HUES6 (cell line): ENCODE measurements at regions not wholly inside any gene's neighbourhood (a gene's known extent, or its start where the extent isn't known, plus 50 kb on each side); places are given as distances from the start of the nearest gene placed in this dataset.

Source experiments
- H3K27ac ChIP-seq: 2 replicates; pipeline ENCODE4 v1.7.0; 2013; ENCODE audit warnings: low read depth, mild to moderate bottlenecking, low read length, inconsistent platforms
- H3K27me3 ChIP-seq: 2 replicates; pipeline ENCODE4 v1.6.1; 2013; ENCODE audit warnings: low read length; ENCODE audit not compliant: control insufficient read depth, insufficient read depth
- H3K36me3 ChIP-seq: 2 replicates; pipeline ENCODE4 v1.6.1; 2013; ENCODE audit warnings: low read length; ENCODE audit not compliant: control insufficient read depth, insufficient read depth
- H3K4me1 ChIP-seq: 2 replicates; pipeline ENCODE4 v1.6.1; 2013; ENCODE audit warnings: low read length; ENCODE audit not compliant: control insufficient read depth, insufficient read depth
- H3K4me3 ChIP-seq: 2 replicates; pipeline ENCODE4 v1.5.1; 2013; ENCODE audit warnings: low read depth, low read length
- H3K9ac ChIP-seq: one replicate; pipeline ENCODE4 v1.6.1; 2013; ENCODE audit warnings: mild to moderate bottlenecking, low read length
- H3K9me3 ChIP-seq: 2 replicates; pipeline ENCODE4 v1.6.1; 2013; ENCODE audit warnings: low read depth, low read length; ENCODE audit not compliant: control insufficient read depth, insufficient read depth

DNA sequence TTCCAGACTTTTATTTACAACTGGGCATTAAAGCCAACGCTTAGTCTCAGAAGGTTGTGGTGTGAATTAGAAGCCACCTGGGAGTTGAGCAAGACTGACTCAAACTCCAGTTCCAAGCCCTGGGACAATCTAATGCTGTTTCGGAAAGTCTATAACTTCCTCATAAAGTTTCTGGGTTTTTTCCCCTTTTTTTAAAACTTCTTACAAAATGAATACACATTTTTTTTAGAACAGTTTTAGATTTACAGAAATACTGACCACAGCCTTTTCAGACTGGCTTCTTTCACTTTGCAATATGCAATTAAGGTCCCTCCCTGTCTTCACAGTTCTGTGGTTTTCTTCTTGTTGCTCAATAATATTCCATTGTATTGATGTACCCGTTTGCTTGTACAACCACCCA is 115.9 kb upstream of the TWIST2 start:
- Histone ChIP-seq H3K36me3 (no peaks in the 10 kb centered on the region), H3K9ac (no peak overlapping the region), H3K4me1 (no peaks in the 10 kb centered on the region), H3K4me3 (no peak overlapping the region), H3K27me3 (no peaks in the 10 kb centered on the region), H3K9me3 (no peaks in the 10 kb centered on the region), H3K27ac (no peak overlapping the region)

DNA sequence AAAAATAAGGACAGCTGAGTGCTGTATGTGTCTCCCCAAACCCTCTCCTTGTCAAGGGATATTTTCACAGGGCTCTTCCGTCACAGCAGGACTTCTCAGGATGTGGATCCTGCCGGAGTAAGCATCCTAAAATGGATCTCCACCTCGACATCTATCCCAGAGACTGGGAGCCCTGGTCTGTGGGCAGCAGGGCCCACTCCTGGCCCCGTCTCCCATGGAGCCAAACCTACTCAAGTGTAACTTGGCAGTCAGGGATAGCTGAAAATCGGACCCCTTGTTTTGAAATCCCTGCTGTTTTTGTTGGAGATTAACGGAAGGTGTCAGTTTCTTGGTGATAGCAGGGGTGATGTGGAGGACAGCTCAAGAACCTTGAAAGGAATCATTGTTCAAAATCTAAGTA is 109.0 kb upstream of the TWIST2 start:
- Histone ChIP-seq H3K4me3 (no peak overlapping the region), H3K27ac (no peak overlapping the region), H3K9me3 (peaks cover 5% of the 10 kb centered on the region; the same call in 1 of the 2 replicates), H3K4me1 (no peaks in the 10 kb centered on the region; the same call in 1 of the 2 replicates), H3K27me3 (no peaks in the 10 kb centered on the region), H3K9ac (no peak overlapping the region), H3K36me3 (no peaks in the 10 kb centered on the region)

DNA sequence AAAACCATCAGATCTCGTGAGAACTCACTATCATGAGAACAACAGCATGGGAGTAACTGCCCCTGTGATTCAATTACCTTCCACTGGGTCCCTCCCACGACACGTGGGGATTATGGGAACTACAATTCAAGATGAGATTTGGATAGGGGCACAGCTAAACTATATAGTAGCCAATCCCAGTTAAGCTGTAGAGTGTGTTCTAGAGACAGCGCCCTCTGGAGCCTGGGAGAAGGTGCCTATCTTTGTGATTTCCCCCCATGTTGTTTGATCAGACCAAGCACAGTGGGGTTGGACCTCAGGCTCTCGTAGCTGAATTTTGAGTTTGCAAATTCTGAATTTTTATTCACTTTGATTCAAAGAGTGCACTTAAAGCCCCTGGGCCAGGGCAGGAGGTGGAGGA is 108.2 kb upstream of the TWIST2 start:
- Histone ChIP-seq H3K9me3 (peaks cover 5% of the 10 kb centered on the region; the same call in 1 of the 2 replicates), H3K4me1 (no peaks in the 10 kb centered on the region; the same call in 1 of the 2 replicates), H3K36me3 (no peaks in the 10 kb centered on the region), H3K9ac (no peak overlapping the region), H3K27ac (no peak overlapping the region), H3K4me3 (no peak overlapping the region), H3K27me3 (no peaks in the 10 kb centered on the region)

DNA sequence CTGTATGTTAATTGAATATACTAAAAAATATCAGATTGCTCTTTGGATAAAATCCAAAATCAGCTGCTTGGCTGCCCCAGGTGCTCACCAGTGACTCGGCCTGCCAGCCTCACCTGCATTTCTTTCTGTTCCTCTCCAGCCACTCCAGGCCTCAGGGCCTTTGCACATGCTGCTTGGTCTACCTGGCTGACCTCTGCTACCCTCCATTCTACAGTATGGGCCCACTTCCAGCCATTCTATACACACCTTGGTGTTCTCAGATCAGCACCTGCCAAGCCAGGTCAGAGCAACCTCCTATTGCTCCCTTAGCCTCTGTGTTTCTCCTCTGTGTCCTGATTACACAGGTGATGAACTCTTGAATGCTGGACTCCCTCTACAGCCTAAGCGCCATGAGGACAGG is 106.6 kb upstream of the TWIST2 start:
- Histone ChIP-seq H3K9ac (no peak overlapping the region), H3K4me1 (no peaks in the 10 kb centered on the region; the same call in 1 of the 2 replicates), H3K36me3 (no peaks in the 10 kb centered on the region), H3K9me3 (peaks cover 5% of the 10 kb centered on the region; the same call in 1 of the 2 replicates), H3K27me3 (no peaks in the 10 kb centered on the region), H3K27ac (no peak overlapping the region), H3K4me3 (no peak overlapping the region)

DNA sequence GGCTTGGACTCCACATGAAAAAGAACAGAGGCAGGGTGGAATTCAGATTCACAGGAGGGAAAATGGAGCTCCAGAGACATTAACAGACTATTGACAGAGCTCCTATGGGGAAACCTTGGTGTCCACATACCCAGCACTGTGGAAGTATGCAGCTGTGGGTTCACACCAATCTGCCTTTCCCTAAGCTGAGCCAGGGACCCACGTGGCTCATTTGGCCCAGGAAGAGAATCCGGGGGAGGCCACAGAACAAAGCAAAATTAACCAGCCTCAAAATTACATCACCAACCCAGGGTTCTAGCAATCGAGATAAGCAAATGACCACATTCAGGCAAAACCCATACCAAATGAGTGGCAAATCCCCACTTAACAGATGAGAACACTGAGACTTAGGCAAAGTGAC is 105.8 kb upstream of the TWIST2 start:
- H3K4me1 ChIP-seq: no peaks in the 10 kb centered on the region; the same call in 1 of the 2 replicates
- H3K27me3 ChIP-seq: peaks cover 5% of the 10 kb centered on the region; the same call in 1 of the 2 replicates
- H3K27ac ChIP-seq: no peak overlapping the region

DNA sequence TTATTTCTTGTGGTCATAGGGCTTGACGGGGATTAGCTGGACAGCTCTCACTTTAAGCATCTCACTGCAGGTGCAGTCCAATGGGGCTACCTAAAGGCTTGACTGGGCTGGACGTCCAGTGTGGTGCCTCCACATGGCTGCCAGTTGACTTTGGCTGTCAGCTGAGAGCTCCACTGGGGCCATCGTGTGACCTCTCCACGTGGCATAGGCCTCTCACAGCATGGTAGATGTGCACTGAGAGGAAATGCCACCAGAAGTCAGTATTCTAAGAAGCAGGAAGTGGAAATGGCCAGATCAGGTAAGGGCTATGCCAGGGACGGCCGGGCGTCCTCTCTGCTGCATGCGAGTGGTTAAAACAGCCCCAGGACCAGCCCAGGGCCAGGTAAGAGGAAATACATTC is 105.2 kb upstream of the TWIST2 start:
- H3K4me3 ChIP-seq: no peak overlapping the region
- H3K27ac ChIP-seq: no peak overlapping the region
- no peaks in the 10 kb centered on the region for H3K36me3 ChIP-seq
- peaks cover 3% of the 10 kb centered on the region; the same call in 1 of the 2 replicates for H3K9me3 ChIP-seq
- H3K9ac ChIP-seq: no peak overlapping the region
- peaks cover 5% of the 10 kb centered on the region; the same call in 1 of the 2 replicates for H3K27me3 ChIP-seq
- H3K4me1 ChIP-seq: no peaks in the 10 kb centered on the region; the same call in 1 of the 2 replicates

More for the DNA sequence above, 105.8 kb upstream of the TWIST2 start:
- Histone ChIP-seq H3K9ac (no peak overlapping the region), H3K4me3 (no peak overlapping the region), H3K9me3 (peaks cover 5% of the 10 kb centered on the region; the same call in 1 of the 2 replicates), H3K36me3 (no peaks in the 10 kb centered on the region)

DNA sequence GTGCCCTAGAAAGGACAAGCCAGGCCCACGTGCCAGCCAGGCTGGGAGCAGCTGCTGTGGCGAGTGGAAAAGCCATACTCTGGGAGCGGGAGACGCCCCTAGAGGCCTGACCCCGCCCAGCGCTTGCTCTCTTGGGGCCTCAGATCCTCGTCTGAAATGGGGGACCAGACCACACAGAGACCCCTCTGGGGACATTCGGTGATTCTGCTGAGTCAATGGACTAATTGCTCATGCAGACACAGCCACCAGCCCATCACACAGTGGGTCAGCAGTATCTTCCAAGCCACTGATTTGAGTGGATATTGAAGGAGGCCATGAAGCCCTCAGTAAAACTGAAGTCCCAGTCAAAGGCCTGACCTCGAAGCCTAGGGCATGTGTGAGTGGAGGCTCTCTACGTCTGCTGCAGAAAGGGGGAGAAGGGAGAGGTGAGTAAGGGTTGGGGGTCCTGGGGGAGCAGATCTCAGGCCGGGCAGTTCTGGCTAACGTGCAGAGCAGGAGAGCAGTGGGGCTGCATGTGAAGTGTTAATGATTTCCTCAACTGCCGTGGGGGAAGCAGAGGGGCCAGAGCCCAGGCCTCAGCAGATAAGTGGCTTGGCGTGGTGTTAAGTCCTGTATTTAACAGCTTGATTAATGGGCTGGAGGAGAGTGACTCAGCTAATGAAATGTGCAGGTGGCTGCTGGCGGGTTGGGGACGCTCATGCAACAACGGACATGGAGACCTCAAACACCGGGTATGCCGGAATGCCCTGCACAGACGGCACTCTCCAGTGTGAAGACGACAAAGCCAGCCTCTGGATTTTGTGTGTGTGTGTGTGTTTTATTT is 104.4 kb upstream of the TWIST2 start:
- Histone ChIP-seq H3K36me3 (no peaks in the 10 kb centered on the region), H3K27ac (no peak overlapping the region), H3K9me3 (no peaks in the 10 kb centered on the region), H3K9ac (no peak overlapping the region), H3K4me3 (no peak overlapping the region), H3K27me3 (peaks cover 5% of the 10 kb centered on the region; the same call in 1 of the 2 replicates), H3K4me1 (no peaks in the 10 kb centered on the region; the same call in 1 of the 2 replicates)

DNA sequence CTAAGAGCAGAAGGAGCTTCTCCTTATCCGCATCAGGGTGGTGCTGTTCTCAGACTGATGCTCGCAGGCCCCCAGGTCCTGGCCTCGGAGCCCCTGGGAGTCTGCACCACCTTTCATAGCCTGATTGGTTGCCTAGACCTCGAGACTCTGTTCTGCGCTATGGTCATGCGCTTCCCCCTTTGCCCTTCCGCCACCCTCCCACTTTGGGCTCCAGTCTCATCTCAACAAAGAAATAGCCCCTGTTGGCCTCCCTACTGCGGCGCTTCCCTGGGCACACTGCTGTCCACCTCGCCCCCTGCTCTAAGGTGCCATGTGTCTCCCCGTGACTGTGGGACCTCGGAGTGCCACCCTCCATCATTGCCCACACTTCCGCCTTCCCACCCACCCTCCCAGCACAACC is 102.9 kb upstream of the TWIST2 start:
- no peaks in the 10 kb centered on the region; the same call in 1 of the 2 replicates for H3K4me1 ChIP-seq
- no peak overlapping the region for H3K9ac ChIP-seq
- no peak overlapping the region for H3K4me3 ChIP-seq
- no peaks in the 10 kb centered on the region for H3K9me3 ChIP-seq
- H3K36me3 ChIP-seq: no peaks in the 10 kb centered on the region
- peaks cover 5% of the 10 kb centered on the region; the same call in 1 of the 2 replicates for H3K27me3 ChIP-seq
- no peak overlapping the region for H3K27ac ChIP-seq

DNA sequence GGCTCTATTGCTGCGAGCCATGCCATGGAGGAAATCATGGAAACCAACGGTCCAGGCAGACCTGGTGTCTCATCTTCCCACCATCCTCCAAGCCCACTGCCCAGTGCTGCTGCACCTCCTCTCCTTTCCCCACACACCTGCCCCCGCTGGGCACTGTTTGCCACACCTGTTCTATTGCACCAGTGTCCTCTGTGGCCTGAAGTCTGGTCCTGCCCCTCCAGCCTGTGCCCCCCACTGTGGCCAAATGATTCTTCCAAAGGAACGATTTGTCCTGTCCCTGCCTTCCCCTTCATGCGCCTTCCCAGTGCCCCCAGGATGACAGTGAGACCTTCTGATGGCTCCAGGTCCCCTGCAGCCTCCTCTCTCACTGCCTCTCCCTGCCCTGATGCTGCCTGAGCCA is 101.9 kb upstream of the TWIST2 start:
- no peak overlapping the region for H3K9ac ChIP-seq
- H3K36me3 ChIP-seq: no peaks in the 10 kb centered on the region
- peaks cover 5% of the 10 kb centered on the region; the same call in 1 of the 2 replicates for H3K27me3 ChIP-seq
- H3K9me3 ChIP-seq: no peaks in the 10 kb centered on the region
- no peak overlapping the region for H3K27ac ChIP-seq
- H3K4me3 ChIP-seq: no peak overlapping the region
- H3K4me1 ChIP-seq: no peaks in the 10 kb centered on the region; the same call in 1 of the 2 replicates

DNA sequence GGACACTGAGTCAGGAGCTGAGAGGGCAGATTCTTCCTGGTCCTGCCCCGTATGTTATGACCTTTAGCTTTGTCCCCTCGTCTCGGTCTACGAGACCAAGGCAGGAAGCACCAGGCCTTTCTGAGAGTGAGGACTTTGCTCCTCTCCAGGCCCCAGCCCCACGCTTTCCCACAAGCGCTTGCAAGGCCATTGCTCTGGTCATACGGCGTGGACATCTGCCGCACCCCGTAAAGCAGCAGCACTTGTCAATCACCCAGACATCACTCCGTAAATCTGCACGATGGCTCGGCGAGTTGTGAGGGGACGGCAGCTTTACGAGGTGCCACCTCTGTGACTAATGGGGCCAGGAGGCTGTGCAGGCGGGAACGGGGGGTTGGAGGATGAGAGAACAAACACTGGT is 100.8 kb upstream of the TWIST2 start:
- peaks cover 5% of the 10 kb centered on the region; the same call in 1 of the 2 replicates for H3K27me3 ChIP-seq
- H3K4me3 ChIP-seq: no peak overlapping the region
- H3K27ac ChIP-seq: no peak overlapping the region
- H3K4me1 ChIP-seq: no peaks in the 10 kb centered on the region; the same call in 1 of the 2 replicates
- no peaks in the 10 kb centered on the region for H3K36me3 ChIP-seq
- H3K9me3 ChIP-seq: no peaks in the 10 kb centered on the region
- H3K9ac ChIP-seq: no peak overlapping the region

DNA sequence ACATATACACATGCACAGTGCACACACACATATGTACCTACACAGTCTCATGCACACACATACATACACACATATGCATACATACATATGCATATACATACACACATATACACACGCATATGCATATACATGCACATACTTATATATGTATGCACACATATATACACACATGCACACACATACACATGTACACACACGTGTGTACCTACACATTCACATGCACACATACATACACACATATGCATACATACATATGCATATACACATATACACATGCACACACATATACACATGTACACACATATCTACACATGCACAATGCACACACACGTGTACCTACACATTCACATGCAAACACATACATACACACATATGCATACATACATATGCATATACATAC is 100.3 kb upstream of the TWIST2 start:
- H3K4me3 ChIP-seq: no peak overlapping the region
- no peaks in the 10 kb centered on the region; the same call in 1 of the 2 replicates for H3K4me1 ChIP-seq
- no peak overlapping the region for H3K9ac ChIP-seq
- H3K9me3 ChIP-seq: no peaks in the 10 kb centered on the region
- H3K36me3 ChIP-seq: no peaks in the 10 kb centered on the region
- no peak overlapping the region for H3K27ac ChIP-seq
- H3K27me3 ChIP-seq: peaks cover 5% of the 10 kb centered on the region; the same call in 1 of the 2 replicates
